ENCODE measurements at regions not wholly inside any gene's neighbourhood (a gene's known extent, or its start where the extent isn't known, plus 50 kb on each side); places are given as distances from the start of the nearest gene placed in this dataset.
A peak's percentile ranks its signal among the peaks of the same experiment; 100 is the strongest.
"Not testable (repeated sequence)": the region's sequence is repeated elsewhere in the genome, so short reads cannot be mapped to it uniquely, and the experiment has no call there.

GRCh38 chr2:220575963-220576362 is 948.5 kb downstream of the SLC4A3 start:
- DNase-seq = no peak

- DNase-seq = no peak
Measured at GRCh38 chr2:220579452-220579851, 952.0 kb downstream of the SLC4A3 start.

- no peak for DNase-seq
Measured at GRCh38 chr2:220580113-220580512, 952.7 kb downstream of the SLC4A3 start.

- DNase-seq = no peak
Measured at GRCh38 chr2:220583725-220584124, 956.3 kb downstream of the SLC4A3 start.

- no peak for DNase-seq
Measured at GRCh38 chr2:220585241-220585640, 957.8 kb downstream of the SLC4A3 start.

GRCh38 chr2:220586980-220587530 is 959.6 kb downstream of the SLC4A3 start:
- no peak for DNase-seq

- DNase-seq = no peak
Measured at GRCh38 chr2:220588148-220588547, 960.7 kb downstream of the SLC4A3 start.

GRCh38 chr2:220590476-220590875 is 963.0 kb downstream of the SLC4A3 start:
- DNase-seq = no peak

- DNase-seq = no peak
Measured at GRCh38 chr2:220593526-220593925, 966.1 kb downstream of the SLC4A3 start.

- DNase-seq = no peak
Measured at GRCh38 chr2:220601674-220602073, 970.4 kb downstream of the EPHA4 start.

GRCh38 chr2:220613004-220613403 is 959.1 kb downstream of the EPHA4 start:
- DNase-seq = not testable (repeated sequence)

- DNase-seq = no peak
Measured at GRCh38 chr2:220614064-220614463, 958.0 kb downstream of the EPHA4 start.

- peak; percentile 41 for DNase-seq
Measured at GRCh38 chr2:220619525-220620220, 952.4 kb downstream of the EPHA4 start.

GRCh38 chr2:220626603-220627002 is 945.5 kb downstream of the EPHA4 start:
- no peak for DNase-seq

- no peak for DNase-seq
Measured at GRCh38 chr2:220628252-220628651, 943.9 kb downstream of the EPHA4 start.

GRCh38 chr2:220641137-220641536 is 931.0 kb downstream of the EPHA4 start:
- DNase-seq = no peak

GRCh38 chr2:220646424-220646823 is 925.7 kb downstream of the EPHA4 start:
- no peak for DNase-seq

GRCh38 chr2:220648628-220649027 is 923.5 kb downstream of the EPHA4 start:
- DNase-seq = peak; percentile 38

GRCh38 chr2:220653776-220654175 is 918.3 kb downstream of the EPHA4 start:
- no peak for DNase-seq

GRCh38 chr2:220654322-220654721 is 917.8 kb downstream of the EPHA4 start:
- peak; percentile 13 for DNase-seq

GRCh38 chr2:220660277-220661145 is 911.6 kb downstream of the EPHA4 start:
- DNase-seq = no peak

- DNase-seq = no peak
Measured at GRCh38 chr2:220662431-220662830, 909.7 kb downstream of the EPHA4 start.

- DNase-seq = no peak
Measured at GRCh38 chr2:220663065-220663464, 909.0 kb downstream of the EPHA4 start.

Data from NCI-H226 (cell line).